ENCODE measurements at regions not wholly inside any gene's neighbourhood (a gene's known extent, or its start where the extent isn't known, plus 50 kb on each side); places are given as distances from the start of the nearest gene placed in this dataset.

- TF ChIP-seq ADNP (tag; IDR thresholded peaks at IDR 0.05): no peak
- no peak for TF ChIP-seq TAF7 (tag; IDR thresholded peaks at IDR 0.05)
- TF ChIP-seq CHD1 (IDR thresholded peaks at IDR 0.05; ENCODE audit: low read length): no peak
- TF ChIP-seq SRSF7 (optimal IDR thresholded peaks at IDR 0.05; ENCODE audit: low read depth, low read length): no peak
- TF ChIP-seq CC2D1A (IDR thresholded peaks at IDR 0.05): no peak
- TF ChIP-seq ZNF311 (CRISPR knock-in tag; IDR thresholded peaks at IDR 0.05): no peak
- TF ChIP-seq ZKSCAN1 (IDR thresholded peaks at IDR 0.05; ENCODE audit: low read depth, low read length): no peak
- TF ChIP-seq ATF2 (CRISPR knock-in tag; IDR thresholded peaks at IDR 0.05): no peak
- no peak for TF ChIP-seq CAMTA2 (CRISPR knock-in tag; conservative IDR thresholded peaks at IDR 0.05)
- no peak for TF ChIP-seq SREBF1 (IDR thresholded peaks at IDR 0.05; ENCODE audit: borderline replicate concordance, low read depth, low read length)
- TF ChIP-seq TAL1 (IDR thresholded peaks at IDR 0.05): no peak
- no peak for TF ChIP-seq DDX20 (tag; IDR thresholded peaks at IDR 0.05; ENCODE audit: low read depth)
- TF ChIP-seq JUNB (CRISPR knock-in tag; conservative IDR thresholded peaks at IDR 0.05): no peak
- no peak for TF ChIP-seq RBM15 (IDR thresholded peaks at IDR 0.05; ENCODE audit: insufficient read depth, low read length)
- no peak for TF ChIP-seq CHD4 (IDR thresholded peaks at IDR 0.05; ENCODE audit: insufficient read depth, insufficient replicate concordance, low read depth, low read length, poor library complexity, severe bottlenecking)
- TF ChIP-seq CBX8 (IDR thresholded peaks at IDR 0.05; ENCODE audit: borderline replicate concordance, extremely low read depth, low read depth, low read length, poor library complexity, severe bottlenecking): no peak
- TF ChIP-seq MEIS2 (IDR thresholded peaks at IDR 0.05; ENCODE audit: partially characterized antibody): no peak
- TF ChIP-seq MED1 (CRISPR knock-in tag; IDR thresholded peaks at IDR 0.05; ENCODE audit: borderline replicate concordance): no peak
These were observed 161.8 kb upstream of the IQSEC1 start (continued) for GRCh38 chr3:13235079-13235478.

Measured in K562 (cell line).